ENCODE measurements at regions not wholly inside any gene's neighbourhood (a gene's known extent, or its start where the extent isn't known, plus 50 kb on each side); places are given as distances from the start of the nearest gene placed in this dataset.

GRCh38 chr9:38338342-38339018 lies 54.0 kb upstream of the ALDH1B1 start:
- Histone ChIP-seq H3K4me1 (ENCODE audit: insufficient read depth) (peaks cover 7% of the 10 kb centered on the region), H3K79me2 (ENCODE audit: insufficient read depth) (no peaks in the 10 kb centered on the region), H3K36me3 (ENCODE audit: low read depth) (no peaks in the 10 kb centered on the region), H3K27ac (no peak overlapping the region), H3K4me2 (ENCODE audit: unreplicated experiment) (no peak overlapping the region), H4K20me1 (ENCODE audit: insufficient read depth) (no peaks in the 10 kb centered on the region), H3K9ac (no peak overlapping the region), H2AFZ (no peak overlapping the region), H3K4me3 (no peak overlapping the region), H3K9me3 (ENCODE audit: low read depth) (no peaks in the 10 kb centered on the region), H3K27me3 (replicated peaks; ENCODE audit: insufficient read depth) (peaks cover 37% of the 10 kb centered on the region), H3F3A (ENCODE audit: insufficient read depth) (peaks cover 8% of the 10 kb centered on the region; the same call in 1 of the 2 replicates), H3K9me2 (ENCODE audit: insufficient read depth) (no peaks in the 10 kb centered on the region)
- DNase-seq = no peak
- 46 to 49% methylated on average over 5 of the region's 5 CpGs for WGBS, 2 experiments (ENCODE audit: low coverage in 1 of 2, low lambda C conversion rate in 2 of 2, missing lambda C conversion rate in 2 of 2)
- TF ChIP-seq EZH2 (IDR thresholded peaks at IDR 0.05; ENCODE audit: insufficient read depth, poor library complexity, severe bottlenecking) (no peak), EZH2phosphoT487 (IDR thresholded peaks at IDR 0.05; ENCODE audit: insufficient read depth, low read depth) (no peak)
- in situ Hi-C loops (cut with MboI) = loop anchor here (25.0 kb wide), 1 partner anchor 751 kb away; the partner anchor contains the start of genes FBXO10 and TOMM5

- 42 to 47% methylated on average over 9 of the region's 9 CpGs for WGBS, 2 experiments (ENCODE audit: low coverage in 1 of 2, low lambda C conversion rate in 2 of 2, missing lambda C conversion rate in 2 of 2)
- in situ Hi-C loops (cut with MboI) = loop anchor here (25.0 kb wide), 1 partner anchor 750 kb away; the partner anchor contains the start of genes FBXO10 and TOMM5
- TF ChIP-seq EZH2phosphoT487 (IDR thresholded peaks at IDR 0.05; ENCODE audit: insufficient read depth, low read depth) (no peak), EZH2 (IDR thresholded peaks at IDR 0.05; ENCODE audit: insufficient read depth, poor library complexity, severe bottlenecking) (no peak)
- Histone ChIP-seq H3K79me2 (ENCODE audit: insufficient read depth) (no peaks in the 10 kb centered on the region), H3K27me3 (replicated peaks; ENCODE audit: insufficient read depth) (peaks cover 35% of the 10 kb centered on the region), H3K4me1 (ENCODE audit: insufficient read depth) (peaks cover 7% of the 10 kb centered on the region), H3K4me2 (ENCODE audit: unreplicated experiment) (no peak overlapping the region), H4K20me1 (ENCODE audit: insufficient read depth) (no peaks in the 10 kb centered on the region), H3K27ac (no peak overlapping the region), H3K9me2 (ENCODE audit: insufficient read depth) (no peaks in the 10 kb centered on the region), H3K9ac (no peak overlapping the region), H2AFZ (no peak overlapping the region), H3K4me3 (no peak overlapping the region), H3K36me3 (ENCODE audit: low read depth) (no peaks in the 10 kb centered on the region), H3K9me3 (ENCODE audit: low read depth) (no peaks in the 10 kb centered on the region), H3F3A (ENCODE audit: insufficient read depth) (peaks cover 8% of the 10 kb centered on the region; the same call in 1 of the 2 replicates)
- no peak for DNase-seq
These were observed 54.7 kb upstream of the ALDH1B1 start for GRCh38 chr9:38337706-38338264.

- Histone ChIP-seq H3K9ac (no peak overlapping the region), H3K27me3 (replicated peaks; ENCODE audit: insufficient read depth) (peaks cover 35% of the 10 kb centered on the region), H2AFZ (no peak overlapping the region), H3K4me2 (ENCODE audit: unreplicated experiment) (no peak overlapping the region), H3F3A (ENCODE audit: insufficient read depth) (peaks cover 8% of the 10 kb centered on the region; the same call in 1 of the 2 replicates), H3K4me1 (ENCODE audit: insufficient read depth) (peaks cover 7% of the 10 kb centered on the region), H3K36me3 (ENCODE audit: low read depth) (no peaks in the 10 kb centered on the region), H3K79me2 (ENCODE audit: insufficient read depth) (no peaks in the 10 kb centered on the region), H3K4me3 (no peak overlapping the region), H3K9me3 (ENCODE audit: low read depth) (no peaks in the 10 kb centered on the region), H3K27ac (no peak overlapping the region), H4K20me1 (ENCODE audit: insufficient read depth) (no peaks in the 10 kb centered on the region), H3K9me2 (ENCODE audit: insufficient read depth) (no peaks in the 10 kb centered on the region)
- WGBS, 2 experiments (ENCODE audit: low coverage in 1 of 2, low lambda C conversion rate in 2 of 2, missing lambda C conversion rate in 2 of 2) = 41 to 43% methylated on average over 7 of the region's 7 CpGs
- no peak for TF ChIP-seq EZH2 (IDR thresholded peaks at IDR 0.05; ENCODE audit: insufficient read depth, poor library complexity, severe bottlenecking)
- TF ChIP-seq EZH2phosphoT487 (IDR thresholded peaks at IDR 0.05; ENCODE audit: insufficient read depth, low read depth) = no peak
- DNase-seq = no peak
- in situ Hi-C loops (cut with MboI) = loop anchor here (25.0 kb wide), 1 partner anchor 750 kb away; the partner anchor contains the start of genes FBXO10 and TOMM5
These were observed 55.3 kb upstream of the ALDH1B1 start for GRCh38 chr9:38337181-38337580.

- no peak overlapping the region for H3K27ac ChIP-seq
- no peaks in the 10 kb centered on the region for H3K9me3 ChIP-seq (ENCODE audit: low read depth)
- no peak for DNase-seq
- no peaks in the 10 kb centered on the region for H3K36me3 ChIP-seq (ENCODE audit: low read depth)
- H3K4me2 ChIP-seq (ENCODE audit: unreplicated experiment) = no peak overlapping the region
- no peaks in the 10 kb centered on the region for H4K20me1 ChIP-seq (ENCODE audit: insufficient read depth)
- H3K9me2 ChIP-seq (ENCODE audit: insufficient read depth) = no peaks in the 10 kb centered on the region
- H3K79me2 ChIP-seq (ENCODE audit: insufficient read depth) = no peaks in the 10 kb centered on the region
- in situ Hi-C loops (cut with MboI) = loop anchor here (25.0 kb wide), 1 partner anchor 749 kb away; the partner anchor contains the start of genes FBXO10 and TOMM5
- 13 to 29% methylated on average over 7 to 8 of the region's 8 CpGs for WGBS, 2 experiments (ENCODE audit: low coverage in 1 of 2, low lambda C conversion rate in 2 of 2, missing lambda C conversion rate in 2 of 2)
- peaks cover 8% of the 10 kb centered on the region; the same call in 1 of the 2 replicates for H3F3A ChIP-seq (ENCODE audit: insufficient read depth)
- H2AFZ ChIP-seq = no peak overlapping the region
- H3K4me3 ChIP-seq = no peak overlapping the region
- peaks cover 38% of the 10 kb centered on the region for H3K27me3 ChIP-seq (replicated peaks; ENCODE audit: insufficient read depth)
- no peak overlapping the region for H3K9ac ChIP-seq
- no peak for TF ChIP-seq EZH2 (IDR thresholded peaks at IDR 0.05; ENCODE audit: insufficient read depth, poor library complexity, severe bottlenecking)
- TF ChIP-seq EZH2phosphoT487 (IDR thresholded peaks at IDR 0.05; ENCODE audit: insufficient read depth, low read depth) = no peak
- H3K4me1 ChIP-seq (ENCODE audit: insufficient read depth) = peaks cover 7% of the 10 kb centered on the region
These were observed 56.2 kb upstream of the ALDH1B1 start for GRCh38 chr9:38336341-38336740.
